OCI-LY1 (cell line): ENCODE measurements at regions not wholly inside any gene's neighbourhood (a gene's known extent, or its start where the extent isn't known, plus 50 kb on each side); places are given as distances from the start of the nearest gene placed in this dataset.

Experiments used
- H2AFZ ChIP-seq: fragments of 200-600 bp; sonication (generic), shearing (Covaris generic); 2 replicates; pipeline ENCODE4 v1.6.0; 2014; ENCODE audit warnings: antibody characterized with exemption, mild to moderate bottlenecking, low read length
- H3F3A ChIP-seq: fragments of 200-600 bp; sonication (generic), shearing (Covaris generic); 2 replicates; pipeline ENCODE4 v1.6.0; 2014; ENCODE audit warnings: mild to moderate bottlenecking, antibody characterized with exemption, low read length, moderate library complexity; ENCODE audit not compliant: insufficient read depth
- H3K27ac ChIP-seq: fragments of 200-600 bp; sonication (generic); 2 replicates; pipeline ENCODE4 v1.5.1; 2014; ENCODE audit warnings: low read length, mixed run types, mild to moderate bottlenecking, low read depth; ENCODE audit not compliant: poor library complexity, severe bottlenecking
- H3K27me3 ChIP-seq: fragments of 200-600 bp; sonication (generic); 2 replicates; pipeline ENCODE4 v1.6.0; 2014; ENCODE audit warnings: antibody characterized with exemption, mild to moderate bottlenecking, low read length, moderate library complexity; ENCODE audit not compliant: insufficient read depth
- H3K36me3 ChIP-seq: fragments of 200-600 bp; sonication (generic); 2 replicates; pipeline ENCODE4 v1.6.1; 2014; ENCODE audit warnings: mild to moderate bottlenecking, antibody characterized with exemption, low read length, moderate library complexity, mixed read lengths; ENCODE audit not compliant: insufficient read depth
- H3K4me1 ChIP-seq: fragments of 200-600 bp; sonication (generic); 2 replicates; pipeline ENCODE4 v1.5.1; 2014; ENCODE audit warnings: mild to moderate bottlenecking, low read length, moderate library complexity; ENCODE audit not compliant: insufficient read depth, severe bottlenecking
- H3K4me2 ChIP-seq: fragments of 200-600 bp; sonication (generic), shearing (Covaris generic); 2 replicates; pipeline ENCODE4 v1.6.1; 2014; ENCODE audit warnings: low read length
- H3K4me3 ChIP-seq: fragments of 200-600 bp; sonication (generic); 2 replicates; pipeline ENCODE4 v1.5.1; 2014; ENCODE audit warnings: low read length, low read depth, mild to moderate bottlenecking, mixed read lengths; ENCODE audit not compliant: poor library complexity, severe bottlenecking
- H3K79me2 ChIP-seq: fragments of 200-600 bp; shearing (Covaris generic); 2 replicates; pipeline ENCODE4 v1.6.1; 2016; ENCODE audit warnings: mixed run types, low read length, mixed read lengths; ENCODE audit not compliant: insufficient read depth
- H3K9ac ChIP-seq: fragments of 200-600 bp; sonication (generic), shearing (Covaris generic); 2 replicates; pipeline ENCODE4 v1.6.1; 2014; ENCODE audit warnings: mild to moderate bottlenecking, low read length, mixed read lengths
- H3K9me2 ChIP-seq: fragments of 200-600 bp; sonication (generic), shearing (Covaris generic); 2 replicates; pipeline ENCODE4 v1.6.1; 2014; ENCODE audit warnings: low read depth, mild to moderate bottlenecking, low read length, mixed read lengths
- H3K9me3 ChIP-seq: fragments of 200-600 bp; shearing (Covaris generic); 2 replicates; pipeline ENCODE4 v1.6.1; 2014; ENCODE audit warnings: low read length, mixed read lengths
- H4K20me1 ChIP-seq: fragments of 200-600 bp; sonication (generic), shearing (Covaris generic); 2 replicates; pipeline ENCODE4 v1.6.0; 2016; ENCODE audit warnings: mild to moderate bottlenecking, low read length; ENCODE audit not compliant: insufficient read depth
- CTCF ChIP-seq: fragments of 200-600 bp; sonication (generic), shearing (Covaris generic); IDR thresholded peaks from 2 replicates; pipeline ENCODE4 v1.5.1; 2017; ENCODE audit warnings: mild to moderate bottlenecking, antibody characterized with exemption, low read length, moderate library complexity, mixed read lengths
- EZH2 ChIP-seq: fragments of 200-600 bp; sonication (generic), shearing (Covaris generic); IDR thresholded peaks from 2 replicates; pipeline ENCODE4 v1.8.0; 2017; ENCODE audit warnings: borderline replicate concordance, mixed run types, mild to moderate bottlenecking, antibody characterized with exemption, low read length, moderate library complexity, mixed read lengths

- no peak overlapping the region for H2AFZ ChIP-seq
- H3K36me3 ChIP-seq = no peaks in the 10 kb centered on the region
- no peaks in the 10 kb centered on the region for H4K20me1 ChIP-seq
- H3K27ac ChIP-seq = no peak overlapping the region
- no peaks in the 10 kb centered on the region for H3K4me1 ChIP-seq
- H3F3A ChIP-seq = no peaks in the 10 kb centered on the region
- no peaks in the 10 kb centered on the region; the same call in 1 of the 2 replicates for H3K9me2 ChIP-seq
- no peaks in the 10 kb centered on the region for H3K79me2 ChIP-seq
- no peak overlapping the region for H3K9ac ChIP-seq
- no peaks in the 10 kb centered on the region for H3K27me3 ChIP-seq
- no peaks in the 10 kb centered on the region for H3K9me3 ChIP-seq
- H3K4me3 ChIP-seq = no peak overlapping the region
- no peak overlapping the region for H3K4me2 ChIP-seq
- TF ChIP-seq EZH2 = no peak
- TF ChIP-seq CTCF = no peak
Measured at GRCh38 chr2:129492548-129492947, 486.9 kb upstream of the RAB6C start.

GRCh38 chr2:129499747-129500146, 479.7 kb upstream of the RAB6C start:
- no peaks in the 10 kb centered on the region for H3F3A ChIP-seq
- no peaks in the 10 kb centered on the region for H3K27me3 ChIP-seq
- no peaks in the 10 kb centered on the region for H3K36me3 ChIP-seq
- no peaks in the 10 kb centered on the region for H4K20me1 ChIP-seq
- no peak overlapping the region for H3K4me3 ChIP-seq
- no peaks in the 10 kb centered on the region for H3K79me2 ChIP-seq
- H3K9ac ChIP-seq = no peak overlapping the region
- H3K27ac ChIP-seq = no peak overlapping the region
- no peak overlapping the region for H3K4me2 ChIP-seq
- H3K4me1 ChIP-seq = no peaks in the 10 kb centered on the region
- H3K9me2 ChIP-seq = no peaks in the 10 kb centered on the region; the same call in 1 of the 2 replicates
- TF ChIP-seq EZH2 = no peak
- no peak for TF ChIP-seq CTCF
- H2AFZ ChIP-seq = no peak overlapping the region
- no peaks in the 10 kb centered on the region for H3K9me3 ChIP-seq

DNA sequence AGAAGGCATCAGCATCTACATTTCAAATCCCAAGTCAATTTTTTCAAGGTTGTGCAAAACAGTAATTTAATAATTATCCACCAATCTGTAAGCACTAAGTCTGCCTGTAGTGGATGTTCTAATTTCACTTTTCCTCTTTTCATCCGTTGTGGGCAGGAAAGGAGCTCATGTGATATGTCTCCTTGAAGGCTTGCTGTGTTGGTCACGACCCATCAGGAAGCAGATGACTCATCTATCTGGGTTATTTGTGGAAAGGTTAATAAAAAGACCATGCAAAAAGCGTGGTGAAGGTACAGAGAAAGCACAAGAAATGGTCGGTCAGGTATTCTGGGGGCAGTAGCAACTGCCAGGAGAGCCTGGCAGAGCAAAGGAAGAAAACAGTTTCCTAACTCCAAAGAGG, 476.7 kb upstream of the RAB6C start:
- H3K4me3 ChIP-seq = no peak overlapping the region
- H3K9me2 ChIP-seq = no peaks in the 10 kb centered on the region
- H4K20me1 ChIP-seq = no peaks in the 10 kb centered on the region
- TF ChIP-seq CTCF (no peak), EZH2 (no peak)
- no peak overlapping the region for H2AFZ ChIP-seq
- H3K4me1 ChIP-seq = no peaks in the 10 kb centered on the region
- H3K9me3 ChIP-seq = no peaks in the 10 kb centered on the region
- no peak overlapping the region for H3K4me2 ChIP-seq
- no peak overlapping the region for H3K27ac ChIP-seq
- no peak overlapping the region for H3K9ac ChIP-seq
- no peaks in the 10 kb centered on the region for H3F3A ChIP-seq
- no peaks in the 10 kb centered on the region for H3K27me3 ChIP-seq
- no peaks in the 10 kb centered on the region for H3K36me3 ChIP-seq
- no peaks in the 10 kb centered on the region for H3K79me2 ChIP-seq
